ENCODE measurements at regions not wholly inside any gene's neighbourhood (a gene's known extent, or its start where the extent isn't known, plus 50 kb on each side); places are given as distances from the start of the nearest gene placed in this dataset.
"Not testable (repeated sequence)": the region's sequence is repeated elsewhere in the genome, so short reads cannot be mapped to it uniquely, and the experiment has no call there.

DNA sequence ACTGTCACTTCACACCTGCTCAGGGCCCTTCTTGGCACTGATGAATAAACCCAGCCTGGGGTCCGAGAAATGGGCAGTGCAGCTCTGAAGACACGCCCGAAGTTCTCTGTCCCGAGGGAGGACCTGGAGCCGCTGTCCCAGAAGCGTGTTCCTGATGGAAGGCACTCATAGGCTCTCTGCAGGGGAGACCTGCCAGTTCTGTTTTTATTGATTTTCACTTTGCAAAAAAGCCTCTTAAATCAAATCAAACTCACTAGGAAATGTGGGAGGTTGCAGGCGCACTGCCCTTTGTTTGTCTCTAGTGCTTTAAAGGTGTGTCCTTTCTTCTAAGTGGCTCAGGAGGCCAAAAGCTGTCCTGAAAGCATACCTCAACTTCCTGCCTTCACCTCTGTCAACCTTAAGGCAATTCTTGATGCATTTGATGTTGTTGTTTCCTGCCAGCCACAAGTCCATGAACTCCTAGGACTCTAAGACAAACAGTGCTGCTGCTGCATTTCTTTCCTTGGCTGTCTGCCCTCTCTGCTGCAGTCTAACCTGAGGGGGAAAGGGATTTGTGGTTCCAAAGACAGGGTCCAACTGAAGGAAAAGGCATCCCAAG, 663.2 kb downstream of the UQCRFS1 start:
- TF ChIP-seq, protein P1, sequence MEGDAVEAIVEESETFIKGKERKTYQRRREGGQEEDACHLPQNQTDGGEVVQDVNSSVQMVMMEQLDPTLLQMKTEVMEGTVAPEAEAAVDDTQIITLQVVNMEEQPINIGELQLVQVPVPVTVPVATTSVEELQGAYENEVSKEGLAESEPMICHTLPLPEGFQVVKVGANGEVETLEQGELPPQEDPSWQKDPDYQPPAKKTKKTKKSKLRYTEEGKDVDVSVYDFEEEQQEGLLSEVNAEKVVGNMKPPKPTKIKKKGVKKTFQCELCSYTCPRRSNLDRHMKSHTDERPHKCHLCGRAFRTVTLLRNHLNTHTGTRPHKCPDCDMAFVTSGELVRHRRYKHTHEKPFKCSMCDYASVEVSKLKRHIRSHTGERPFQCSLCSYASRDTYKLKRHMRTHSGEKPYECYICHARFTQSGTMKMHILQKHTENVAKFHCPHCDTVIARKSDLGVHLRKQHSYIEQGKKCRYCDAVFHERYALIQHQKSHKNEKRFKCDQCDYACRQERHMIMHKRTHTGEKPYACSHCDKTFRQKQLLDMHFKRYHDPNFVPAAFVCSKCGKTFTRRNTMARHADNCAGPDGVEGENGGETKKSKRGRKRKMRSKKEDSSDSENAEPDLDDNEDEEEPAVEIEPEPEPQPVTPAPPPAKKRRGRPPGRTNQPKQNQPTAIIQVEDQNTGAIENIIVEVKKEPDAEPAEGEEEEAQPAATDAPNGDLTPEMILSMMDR (IDR thresholded peaks at IDR 0.05; ENCODE audit: low read depth, low read length, missing control alignments), result no peak

GRCh38 chr19:28546148-28546685, 666.7 kb downstream of the UQCRFS1 start:
- TF ChIP-seq, protein P1 (IDR thresholded peaks at IDR 0.05; ENCODE audit: low read depth, low read length, missing control alignments), result no peak
- no peak overlapping the region for H3K4me3 ChIP-seq (replicated peaks; ENCODE audit: low read depth, low read length)

More for the DNA sequence above, 663.2 kb downstream of the UQCRFS1 start:
- no peak overlapping the region for H3K4me3 ChIP-seq (replicated peaks; ENCODE audit: low read depth, low read length)
- no peak for DNase-seq (ENCODE audit: extremely low read depth, low read depth)

DNA sequence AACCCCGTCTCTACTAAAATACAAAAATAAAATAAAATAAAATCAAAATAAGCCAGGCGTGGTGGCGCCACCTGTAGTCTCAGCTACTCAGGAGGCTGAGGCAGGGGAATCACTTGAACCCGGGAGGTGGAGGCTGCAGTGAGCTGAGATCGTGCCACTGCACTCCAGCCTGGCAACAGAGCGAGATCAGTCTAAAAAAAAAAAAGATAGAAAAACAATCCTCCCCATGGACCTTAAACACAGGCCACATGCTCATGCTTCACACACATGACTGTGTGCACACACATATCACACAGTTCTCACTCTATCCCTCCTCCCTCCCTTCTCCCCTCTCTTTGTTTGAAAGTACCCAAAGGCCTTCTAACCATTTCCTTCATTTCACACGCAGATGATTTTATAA, 667.6 kb downstream of the UQCRFS1 start:
- H3K4me3 ChIP-seq (replicated peaks; ENCODE audit: low read depth, low read length); DNase-seq (ENCODE audit: extremely low read depth, low read depth): not testable (repeated sequence)

More at GRCh38 chr19:28546148-28546685, 666.7 kb downstream of the UQCRFS1 start:
- DNase-seq (ENCODE audit: extremely low read depth, low read depth), result no peak

DNA sequence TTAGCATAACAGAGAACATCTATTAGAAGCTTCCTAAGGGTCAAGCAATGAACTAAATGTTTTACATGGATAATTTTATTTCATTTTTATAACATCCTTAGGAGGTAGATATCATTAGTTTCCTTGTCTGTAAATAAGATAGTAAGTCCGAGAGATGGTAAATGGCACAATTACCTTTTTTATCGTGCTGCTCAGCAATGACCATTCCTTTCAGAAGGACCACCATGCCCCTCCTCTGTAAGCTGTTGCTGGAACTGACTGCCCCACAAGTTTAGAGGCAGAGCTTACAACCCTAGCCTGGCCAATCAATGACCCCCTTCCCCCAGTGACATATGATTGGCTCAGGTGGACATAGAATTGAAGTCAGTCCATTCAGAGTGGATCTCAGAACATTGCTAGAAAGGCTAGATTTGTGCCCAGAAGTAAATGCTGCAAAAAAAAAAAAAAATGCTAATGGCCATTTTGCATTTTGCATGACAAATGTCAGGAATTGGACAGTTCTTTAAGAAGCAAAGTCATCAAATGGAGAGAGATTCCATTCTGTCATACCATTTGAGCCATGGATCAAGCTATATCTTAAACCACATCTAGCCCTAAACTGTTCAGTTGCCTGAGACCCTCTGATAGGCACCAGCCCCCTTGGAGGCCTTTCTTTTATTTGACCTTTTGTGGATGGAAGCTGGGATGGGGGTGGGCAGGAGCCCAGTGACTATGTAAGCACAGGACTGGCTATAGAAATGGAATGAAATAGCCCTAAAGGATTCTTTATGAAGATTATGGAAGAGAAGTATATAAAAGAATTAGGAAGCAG, 668.3 kb downstream of the UQCRFS1 start:
- no peak for DNase-seq (ENCODE audit: extremely low read depth, low read depth)
- TF ChIP-seq, protein P1 (IDR thresholded peaks at IDR 0.05; ENCODE audit: low read depth, low read length, missing control alignments), result no peak
- H3K4me3 ChIP-seq (replicated peaks; ENCODE audit: low read depth, low read length), result no peak overlapping the region

DNA sequence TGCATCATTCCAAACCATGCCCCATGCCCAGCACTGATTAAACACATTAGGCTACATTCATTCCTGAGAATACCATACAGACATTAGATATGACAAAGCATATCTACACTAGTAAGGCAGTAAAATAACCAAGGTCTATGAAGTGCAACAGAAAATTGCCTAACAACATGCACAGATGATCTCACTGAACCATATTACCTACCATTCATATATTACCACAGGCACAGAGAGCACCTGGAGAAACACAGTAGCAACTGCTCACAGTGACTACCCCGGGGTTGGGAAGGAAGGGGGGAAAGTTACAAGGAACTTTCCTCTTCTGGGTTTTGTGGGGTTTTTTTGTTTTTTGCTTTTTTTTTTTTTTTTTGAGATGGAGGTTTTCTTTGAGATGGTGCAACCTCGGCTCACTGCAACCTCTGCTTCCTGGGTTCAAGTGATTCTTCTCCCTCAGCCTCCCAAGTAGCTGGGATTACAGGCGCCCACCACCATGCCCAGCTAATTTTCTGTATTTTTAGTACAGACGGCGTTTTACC, 669.6 kb downstream of the UQCRFS1 start:
- no peak for DNase-seq (ENCODE audit: extremely low read depth, low read depth)
- no peak overlapping the region for H3K4me3 ChIP-seq (replicated peaks; ENCODE audit: low read depth, low read length)
- TF ChIP-seq, protein P1 (IDR thresholded peaks at IDR 0.05; ENCODE audit: low read depth, low read length, missing control alignments), result no peak

DNA sequence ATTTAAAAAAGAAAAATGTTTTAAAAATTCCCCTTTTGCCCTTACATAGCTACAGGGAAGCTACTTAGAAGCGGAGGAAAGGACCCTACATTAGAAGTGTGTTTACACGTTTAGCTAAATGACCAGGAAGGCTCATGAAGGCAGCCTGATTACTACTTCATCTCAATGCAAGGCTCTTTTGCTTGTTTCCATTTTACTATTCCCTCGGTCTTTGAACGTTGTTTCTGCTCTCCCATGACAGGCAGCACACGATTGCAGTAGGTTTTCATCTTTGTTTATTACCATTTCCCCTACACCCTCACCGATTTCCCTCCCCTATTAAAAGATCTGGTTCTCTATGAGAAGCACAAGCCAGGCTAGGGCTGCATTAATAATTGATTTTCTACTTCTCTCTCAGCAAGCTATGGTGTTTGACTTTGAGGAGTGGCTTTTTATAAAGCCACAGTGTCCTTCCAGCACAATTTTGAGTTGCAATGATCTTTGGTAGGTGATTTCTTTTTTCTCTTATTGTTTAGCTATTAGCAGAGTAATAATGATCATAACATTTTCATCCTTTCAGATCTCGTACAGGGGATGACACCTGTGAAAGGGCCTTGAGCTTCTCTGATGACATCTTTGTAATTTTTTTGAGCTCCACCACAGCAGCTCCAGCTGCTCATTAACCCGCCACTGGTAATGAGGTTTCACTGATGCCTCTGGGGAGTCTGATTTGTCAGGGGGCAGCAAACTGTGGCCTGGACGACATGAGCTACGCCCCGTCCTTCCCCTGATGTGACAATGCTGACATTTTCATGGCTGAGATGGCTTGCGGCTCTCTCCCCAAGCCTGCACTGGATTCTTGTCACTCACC, 670.3 kb downstream of the UQCRFS1 start:
- no peak for DNase-seq (ENCODE audit: extremely low read depth, low read depth)
- TF ChIP-seq, protein P1 (IDR thresholded peaks at IDR 0.05; ENCODE audit: low read depth, low read length, missing control alignments), result no peak
- no peak overlapping the region for H3K4me3 ChIP-seq (replicated peaks; ENCODE audit: low read depth, low read length)
